HG03469 (cell line): ENCODE measurements at regions not wholly inside any gene's neighbourhood (a gene's known extent, or its start where the extent isn't known, plus 50 kb on each side); places are given as distances from the start of the nearest gene placed in this dataset.
A peak's percentile ranks its signal among the peaks of the same experiment; 100 is the strongest.

ENCODE experiments used
- ATAC-seq: cut with Tn5 transposase; IDR thresholded peaks from one replicate; pipeline ENCODE4 v1.9.1; 2021; ENCODE audit warnings: mild to moderate bottlenecking, moderate library complexity, moderate number of reproducible peaks; ENCODE audit not compliant: unreplicated experiment

- ATAC-seq: no peak
These were observed 528.3 kb downstream of the CD83 start for GRCh38 chr6:14645841-14646240.

- ATAC-seq: no peak
These were observed 528.8 kb downstream of the CD83 start for GRCh38 chr6:14646371-14646770.

DNA sequence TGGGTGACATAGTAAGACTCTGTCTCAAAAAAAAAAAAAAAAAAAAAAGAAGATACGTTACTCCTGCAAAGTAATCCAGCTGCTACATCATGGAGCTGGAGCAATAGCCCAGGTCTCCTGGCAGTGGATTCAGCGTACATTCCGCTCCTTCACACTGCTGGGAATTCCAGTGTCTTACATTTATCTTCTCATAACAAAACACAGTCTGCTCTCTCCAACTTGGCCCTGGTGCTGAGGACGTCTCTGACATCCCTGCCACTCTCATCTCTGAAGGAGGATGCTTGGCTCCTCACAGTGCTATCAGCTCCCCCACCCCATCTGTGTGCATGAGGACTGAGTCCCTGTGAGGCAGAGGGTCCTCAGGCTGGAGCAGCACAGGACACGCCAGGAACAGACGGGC, 529.8 kb downstream of the CD83 start:
- no peak for ATAC-seq

DNA sequence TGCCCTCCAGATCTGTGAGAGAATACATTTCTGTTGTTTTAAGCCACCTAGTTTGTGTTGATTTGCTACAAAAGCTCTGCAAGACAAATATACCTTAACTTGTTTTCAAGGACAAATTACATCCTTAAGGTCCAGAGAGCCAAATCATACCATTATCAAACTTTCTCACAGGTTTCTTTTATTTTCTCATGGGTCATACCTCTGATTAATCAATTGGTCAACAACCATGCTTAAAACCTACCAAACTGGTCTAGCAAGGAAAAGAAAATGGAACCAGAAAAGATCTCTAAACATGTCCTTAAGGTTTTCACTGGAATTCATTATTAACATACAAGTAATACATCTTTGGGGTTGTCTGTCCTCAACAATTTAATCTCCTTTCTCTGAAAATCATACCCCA, 535.0 kb downstream of the CD83 start:
- ATAC-seq: no peak

DNA sequence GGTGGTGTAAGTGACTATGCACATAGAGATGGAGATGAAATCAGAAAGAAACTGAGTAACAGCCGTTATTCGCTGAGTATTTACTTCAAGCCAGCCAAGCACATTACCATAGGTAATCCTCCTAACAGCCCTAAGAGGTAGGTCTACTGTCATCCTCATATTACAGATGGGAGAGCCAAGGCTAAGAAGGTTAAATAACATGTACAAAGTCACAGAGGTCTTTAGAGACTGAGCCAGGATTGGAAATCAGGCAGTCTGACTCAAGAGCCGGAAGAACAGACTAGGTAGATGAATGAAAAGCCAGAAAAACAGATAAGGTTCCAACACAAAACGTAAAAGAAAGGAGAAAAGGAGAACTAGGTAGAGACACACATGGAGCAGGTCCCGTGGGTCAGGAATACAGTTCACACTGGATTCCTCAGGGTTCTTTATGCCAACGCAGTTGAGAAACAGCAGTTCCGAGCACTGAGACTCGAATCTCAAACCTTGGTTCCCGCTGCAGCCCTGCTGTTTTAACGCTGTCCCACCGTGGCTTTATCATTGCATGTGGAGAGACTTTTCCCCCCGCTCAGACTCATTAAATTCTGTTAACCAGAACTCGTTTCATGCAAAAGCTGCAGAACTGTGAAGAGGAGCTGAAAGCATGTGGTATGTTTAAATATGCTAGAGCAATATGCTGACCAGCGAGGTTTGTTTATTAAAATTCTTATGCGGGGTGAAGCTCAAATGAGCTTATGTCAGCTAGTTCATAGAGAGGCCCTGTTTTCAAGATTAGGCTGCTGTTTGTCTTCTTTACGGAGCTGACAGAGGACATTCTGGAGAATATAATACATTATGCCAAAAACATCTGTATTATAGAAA, 537.9 kb downstream of the CD83 start:
- no peak for ATAC-seq

DNA sequence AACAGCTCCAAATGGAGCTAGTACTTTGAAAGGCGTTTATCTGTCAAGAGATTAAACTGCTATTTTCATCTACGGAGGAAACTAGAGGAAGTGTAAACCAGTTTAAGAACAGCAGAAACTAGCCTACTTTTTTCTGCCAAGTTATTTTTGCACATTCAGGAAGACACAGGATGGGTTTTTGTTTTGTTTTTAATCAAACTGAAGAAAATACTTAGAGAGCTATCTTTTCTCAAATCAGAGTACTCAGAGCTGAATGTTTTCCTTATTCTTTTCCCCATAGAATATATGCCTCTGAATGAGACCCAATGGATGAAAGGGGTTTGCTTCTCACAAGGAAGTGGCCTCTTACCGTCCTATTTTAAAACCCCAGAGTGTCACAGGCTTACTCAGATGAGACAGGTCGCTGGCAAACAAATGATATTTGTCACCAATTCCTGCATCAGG, 538.5 kb downstream of the CD83 start:
- no peak for ATAC-seq

GRCh38 chr6:14656649-14657048, 539.1 kb downstream of the CD83 start:
- no peak for ATAC-seq

DNA sequence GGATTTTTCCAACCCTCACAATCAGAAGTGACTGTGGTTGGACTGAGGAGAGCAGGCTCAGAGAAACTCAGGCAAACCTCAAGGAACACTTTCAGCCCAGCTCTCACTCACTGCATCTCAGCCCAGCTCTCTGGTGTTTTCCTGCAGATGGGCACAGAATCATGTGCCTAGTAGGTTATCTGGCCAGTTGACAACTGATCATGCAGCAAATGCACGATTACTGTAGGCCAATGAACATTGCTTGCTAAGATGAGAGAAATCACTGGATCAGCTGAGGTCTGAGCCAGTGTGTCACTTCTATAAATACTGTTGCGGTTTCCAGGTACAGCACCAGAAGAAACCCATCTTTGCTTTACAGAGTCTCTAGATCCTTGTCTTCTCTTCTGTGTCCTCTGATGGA, 540.5 kb downstream of the CD83 start:
- ATAC-seq: no peak

DNA sequence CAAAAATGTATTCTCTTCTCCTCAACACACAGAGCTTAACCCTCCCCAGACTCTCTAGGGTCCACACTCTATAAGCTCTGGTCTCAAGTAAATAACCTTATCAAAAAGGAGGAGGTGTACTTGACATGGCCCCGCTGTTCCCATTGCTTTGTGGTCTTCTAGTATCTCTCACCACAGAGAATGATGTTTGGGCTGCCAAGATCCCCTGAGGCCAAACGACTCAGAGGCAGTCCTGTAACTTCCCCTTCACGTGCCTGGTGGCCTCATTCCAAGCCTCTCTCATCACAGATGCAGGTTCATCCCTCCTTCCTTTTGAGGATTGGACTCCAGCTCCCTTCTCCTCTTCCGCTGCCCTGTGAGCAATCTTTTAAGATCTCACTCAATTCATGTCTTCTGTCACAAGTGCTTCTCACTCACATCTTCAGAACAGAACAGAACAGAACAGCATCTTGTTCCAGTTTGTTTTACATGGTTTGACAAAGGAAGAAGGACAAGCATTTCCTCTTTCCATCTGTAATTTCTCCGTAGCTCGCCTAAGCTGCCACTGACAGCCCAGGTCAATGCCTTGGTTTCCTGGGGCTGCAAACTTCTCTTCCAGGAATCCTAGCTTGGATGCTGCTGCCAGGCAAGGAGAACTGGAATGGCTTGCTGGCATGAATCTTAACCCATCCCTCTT, 541.5 kb downstream of the CD83 start:
- no peak for ATAC-seq

DNA sequence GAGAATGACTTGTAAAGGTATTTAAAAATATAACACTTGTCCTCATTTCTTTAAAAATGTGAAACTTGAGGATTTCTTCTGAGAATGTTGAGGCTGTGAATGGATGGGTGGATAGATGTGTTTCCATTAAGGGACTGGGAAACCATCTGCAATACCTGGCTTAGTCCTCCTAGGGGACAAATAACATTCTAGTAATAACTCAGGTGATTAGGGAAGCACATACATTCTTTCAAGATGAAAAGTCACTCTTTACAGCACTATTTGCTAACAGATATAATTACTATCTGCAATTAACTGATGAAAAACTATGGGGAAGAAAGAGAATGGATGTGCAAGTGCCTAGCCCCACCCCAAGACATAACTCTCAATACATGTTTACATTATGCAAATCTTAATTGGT, 542.3 kb downstream of the CD83 start:
- ATAC-seq: no peak

DNA sequence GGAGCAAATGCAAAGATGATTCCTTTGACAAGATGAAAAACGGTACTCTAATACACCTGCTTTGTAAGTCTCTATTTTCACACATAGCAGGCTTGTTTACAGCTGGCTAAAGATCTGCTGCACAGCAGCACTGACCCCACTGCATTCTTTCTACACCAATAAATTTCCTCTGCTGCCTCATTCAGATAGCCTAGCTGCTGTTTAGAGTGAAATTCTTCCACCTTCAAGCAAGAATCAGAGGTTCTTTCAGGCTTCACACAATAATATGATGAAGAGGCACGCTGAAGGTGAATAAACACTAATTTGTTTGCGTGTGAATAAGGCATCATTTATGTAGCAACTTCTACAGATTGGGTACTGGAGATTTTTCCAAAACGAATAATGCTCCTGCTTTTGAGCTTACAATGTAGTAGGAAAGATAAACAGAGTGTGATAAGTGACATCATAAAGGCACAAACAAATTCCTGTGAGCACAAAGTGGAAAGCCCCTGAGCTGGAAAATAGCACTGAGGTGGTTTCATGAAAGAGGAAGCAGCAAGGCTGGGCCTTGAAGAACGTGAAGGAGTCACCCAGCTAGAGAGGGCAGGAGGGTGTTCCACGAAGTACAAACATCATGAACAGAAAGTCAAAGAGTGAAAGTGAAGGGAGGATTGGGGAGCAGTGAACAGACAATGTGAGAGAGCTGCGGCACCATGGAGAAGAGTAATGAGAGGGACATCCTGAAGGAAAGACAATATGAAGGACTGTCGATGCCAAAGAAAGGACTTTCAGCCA, 543.4 kb downstream of the CD83 start:
- peak; percentile 43 for ATAC-seq

GRCh38 chr6:14661691-14662090, 544.1 kb downstream of the CD83 start:
- no peak for ATAC-seq

DNA sequence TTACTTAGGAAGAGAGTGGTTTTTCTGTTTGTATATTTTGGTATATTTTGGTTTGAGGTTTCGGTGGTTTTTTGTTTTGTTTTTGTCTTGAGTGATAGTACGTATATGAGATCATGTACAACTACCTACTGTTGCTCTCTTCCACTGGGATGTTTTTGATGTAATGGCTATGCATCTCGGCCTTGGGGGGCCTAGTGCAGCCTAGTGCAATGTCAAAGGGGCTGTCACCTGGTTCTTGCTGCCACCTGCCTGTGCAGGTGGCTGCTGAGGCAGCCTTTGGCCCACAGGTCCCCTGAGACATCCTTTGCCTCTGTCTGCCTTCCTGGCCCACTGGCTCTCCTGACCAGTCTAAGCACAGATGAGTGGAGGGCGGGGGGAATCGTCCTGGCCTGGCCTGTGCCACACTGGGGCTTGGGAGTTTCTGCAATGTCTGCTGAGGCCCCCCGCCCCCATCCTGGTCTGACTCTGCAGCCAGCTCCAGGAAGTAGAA, 546.6 kb downstream of the CD83 start:
- no peak for ATAC-seq

DNA sequence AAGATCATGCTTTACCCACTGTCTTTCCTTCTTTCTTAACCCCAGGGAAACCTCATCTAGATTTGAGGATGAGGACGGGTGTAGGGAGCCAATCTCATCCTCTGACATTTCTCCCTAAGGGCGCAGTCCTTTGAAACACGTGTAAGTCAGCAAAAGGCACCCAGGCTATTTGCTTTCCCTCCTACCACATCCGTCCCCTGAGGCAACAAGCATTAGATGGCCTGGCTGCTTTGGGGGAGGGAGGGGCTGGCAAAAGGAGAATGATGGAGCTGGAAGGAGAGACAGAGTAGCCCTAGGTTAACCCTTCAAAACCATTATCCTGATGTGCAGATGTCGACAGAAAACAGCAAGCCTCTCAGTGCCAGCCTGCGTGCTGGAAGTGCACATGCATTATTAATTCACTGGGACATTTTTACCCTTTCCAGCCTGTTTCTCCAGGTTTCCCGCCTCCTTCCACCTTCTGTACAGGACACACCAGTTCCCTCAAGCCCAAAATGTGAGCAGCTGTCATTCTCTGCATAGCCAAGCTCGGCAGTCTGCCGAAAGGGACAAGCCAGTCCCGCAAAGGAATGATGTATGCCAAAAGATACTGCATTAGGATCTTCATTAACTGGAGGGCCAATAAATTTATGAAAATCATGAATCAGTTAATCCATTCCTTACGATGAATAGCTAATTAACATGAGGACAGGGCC, 547.2 kb downstream of the CD83 start:
- ATAC-seq: no peak

DNA sequence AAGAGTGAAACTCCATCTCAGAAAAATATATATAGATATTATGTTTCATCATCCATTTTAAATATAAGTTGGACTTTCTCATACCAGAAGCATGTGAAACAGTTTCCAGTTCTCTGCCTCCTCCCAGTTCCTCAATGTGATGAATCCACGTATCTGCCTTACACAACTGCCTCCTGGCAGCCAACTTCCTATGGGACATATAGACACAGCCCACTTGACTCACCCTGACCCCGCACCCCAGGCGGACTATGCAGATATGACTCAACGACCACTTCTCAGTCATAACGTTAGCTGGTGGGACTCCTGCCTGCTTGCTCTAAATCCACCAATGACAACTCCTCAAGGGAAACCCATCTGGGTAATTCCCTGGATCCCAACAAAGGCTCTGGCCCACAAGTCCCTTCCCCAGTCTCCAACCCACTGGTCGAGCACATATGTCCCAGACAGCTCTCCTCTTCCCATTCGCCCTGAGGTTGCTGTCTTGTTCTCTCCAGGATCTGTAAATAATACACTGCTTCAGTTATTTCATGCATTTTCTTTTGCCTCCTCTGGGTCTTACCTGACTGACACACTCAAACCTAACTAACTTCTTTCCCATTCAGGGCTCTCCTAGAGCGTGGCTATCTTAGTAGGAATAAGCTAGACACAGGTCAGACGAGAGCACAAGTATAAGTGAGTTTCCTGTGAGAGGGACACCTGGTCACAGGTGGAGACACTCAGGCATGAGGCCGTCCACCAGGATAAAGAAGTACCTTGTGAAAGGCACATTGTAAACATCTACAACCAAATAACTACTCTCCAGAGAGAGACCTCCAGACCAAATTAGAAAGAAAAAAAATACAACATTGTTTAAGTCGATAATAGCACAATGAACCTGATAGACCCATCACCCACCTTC, 548.5 kb downstream of the CD83 start:
- ATAC-seq: no peak

DNA sequence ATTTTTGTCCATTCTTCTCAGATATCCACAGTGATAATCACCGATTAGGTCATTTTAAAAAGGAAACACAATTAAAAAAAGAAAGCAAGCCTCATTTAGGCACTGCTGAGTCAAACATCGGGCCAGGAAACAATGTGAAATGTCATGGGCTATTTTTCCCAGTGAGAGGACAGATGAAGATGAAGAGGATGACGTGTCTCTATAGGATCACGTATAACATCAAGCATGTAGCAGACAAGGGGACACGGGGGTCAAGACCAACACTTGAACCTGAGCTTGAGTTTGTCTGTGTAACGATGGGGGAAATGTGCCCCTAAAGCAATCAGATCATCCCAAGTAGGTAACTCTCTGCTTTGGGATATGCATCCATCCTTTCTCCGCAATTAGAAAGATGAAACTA, 553.2 kb downstream of the CD83 start:
- ATAC-seq: no peak

DNA sequence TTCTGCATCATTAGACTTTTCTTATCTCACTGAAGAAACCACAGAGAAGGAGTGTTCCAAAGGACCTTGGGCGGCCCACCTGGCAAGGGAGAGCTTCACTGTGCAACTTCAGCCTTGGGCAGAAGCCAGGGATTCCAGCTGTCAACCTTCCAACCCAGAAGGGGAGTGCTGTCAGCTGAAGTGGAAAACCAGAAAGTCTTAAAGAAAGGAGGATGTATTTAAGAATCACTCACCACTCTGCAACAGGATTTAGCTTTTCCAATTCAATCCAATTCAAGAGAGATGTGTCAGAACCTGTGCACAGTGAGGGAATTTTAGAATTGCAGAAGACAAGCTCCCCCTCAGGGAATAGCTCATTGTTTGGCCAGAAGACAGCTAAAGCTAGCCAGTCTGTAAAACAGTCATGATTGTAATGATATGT, 553.7 kb downstream of the CD83 start:
- no peak for ATAC-seq

DNA sequence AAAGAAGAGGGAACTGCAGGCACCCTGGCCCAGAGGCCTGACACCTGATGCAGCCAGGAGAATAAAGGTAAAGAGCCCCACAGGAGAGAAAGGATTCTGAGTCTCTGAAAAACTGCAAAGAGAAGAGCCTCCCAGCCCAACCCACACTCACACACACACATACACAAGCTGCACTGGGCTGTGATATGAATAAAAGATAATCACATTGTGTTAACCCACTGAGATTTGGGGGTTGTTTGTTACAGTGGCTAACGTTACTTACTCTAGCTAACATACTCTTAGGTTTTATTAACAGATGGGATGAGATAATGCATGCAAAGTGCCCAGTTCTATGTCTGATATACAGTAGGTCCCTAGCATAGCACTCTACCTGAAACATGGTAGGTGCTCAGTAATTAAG, 554.4 kb downstream of the CD83 start:
- ATAC-seq: no peak

DNA sequence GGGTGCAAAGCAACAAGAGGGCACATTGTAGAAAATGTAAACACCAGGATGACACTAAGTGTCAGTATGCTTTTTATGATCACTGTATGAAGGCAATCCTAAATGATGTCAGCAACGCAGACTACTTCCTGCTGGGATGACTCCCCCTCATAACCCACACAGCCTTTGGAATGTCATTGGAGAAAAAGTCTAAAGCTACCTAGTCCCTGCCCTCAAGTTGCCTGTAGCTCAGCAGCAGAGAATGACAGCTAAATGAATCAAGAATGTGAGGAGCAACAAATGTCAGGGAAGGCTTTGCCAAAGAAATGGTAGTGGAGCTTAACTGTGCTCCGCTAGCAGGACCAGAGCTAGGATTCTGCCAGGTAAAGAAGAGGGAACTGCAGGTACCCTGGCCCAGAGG, 555.6 kb downstream of the CD83 start:
- no peak for ATAC-seq

GRCh38 chr6:14674458-14674857, 556.9 kb downstream of the CD83 start:
- no peak for ATAC-seq
